GM18498 (cell line): ENCODE measurements at regions not wholly inside any gene's neighbourhood (a gene's known extent, or its start where the extent isn't known, plus 50 kb on each side); places are given as distances from the start of the nearest gene placed in this dataset.

Experiments
- ATAC-seq: cut with Tn5 transposase; IDR thresholded peaks from one replicate; pipeline ENCODE4 v1.9.1; 2021; ENCODE audit warnings: mild to moderate bottlenecking, moderate library complexity; ENCODE audit not compliant: unreplicated experiment

- no peak for ATAC-seq
Measured at GRCh38 chr4:130559268-130559667, 1463.3 kb downstream of the C4orf33 start.

- no peak for ATAC-seq
Measured at GRCh38 chr4:130563185-130563888, 1467.4 kb downstream of the C4orf33 start.

GRCh38 chr4:130563889-130564418 lies 1468.0 kb downstream of the C4orf33 start:
- no peak for ATAC-seq

- no peak for ATAC-seq
Measured at GRCh38 chr4:130568746-130569145, 1472.8 kb downstream of the C4orf33 start.

- ATAC-seq, result no peak
Measured at GRCh38 chr4:130573742-130574141, 1477.8 kb downstream of the C4orf33 start.

- ATAC-seq, result no peak
Measured at GRCh38 chr4:130574215-130574614, 1478.3 kb downstream of the C4orf33 start.

- no peak for ATAC-seq
Measured at GRCh38 chr4:130576218-130576617, 1480.3 kb downstream of the C4orf33 start.

- ATAC-seq, result no peak
Measured at GRCh38 chr4:130591091-130591490, 1495.1 kb downstream of the C4orf33 start.

- ATAC-seq, result no peak
Measured at GRCh38 chr4:130600706-130601105, 1504.8 kb downstream of the C4orf33 start.

- ATAC-seq, result no peak
Measured at GRCh38 chr4:130603043-130603442, 1507.1 kb downstream of the C4orf33 start.

- ATAC-seq, result no peak
Measured at GRCh38 chr4:130608121-130608520, 1512.2 kb downstream of the C4orf33 start.

- ATAC-seq, result no peak
Measured at GRCh38 chr4:130628531-130628930, 1532.6 kb downstream of the C4orf33 start.

- no peak for ATAC-seq
Measured at GRCh38 chr4:130632731-130633604, 1537.0 kb downstream of the C4orf33 start.

- ATAC-seq, result no peak
Measured at GRCh38 chr4:130636486-130636885, 1540.5 kb downstream of the C4orf33 start.

- ATAC-seq, result no peak
Measured at GRCh38 chr4:130640592-130640991, 1544.6 kb downstream of the C4orf33 start.

- ATAC-seq, result no peak
Measured at GRCh38 chr4:130646886-130647285, 1550.9 kb downstream of the C4orf33 start.

- no peak for ATAC-seq
Measured at GRCh38 chr4:130648570-130648969, 1552.6 kb downstream of the C4orf33 start.

GRCh38 chr4:130653842-130654241 lies 1557.9 kb downstream of the C4orf33 start:
- no peak for ATAC-seq

GRCh38 chr4:130659320-130659719 lies 1563.4 kb downstream of the C4orf33 start:
- ATAC-seq, result no peak

GRCh38 chr4:130668859-130669258 lies 1572.9 kb downstream of the C4orf33 start:
- ATAC-seq, result no peak

- no peak for ATAC-seq
Measured at GRCh38 chr4:130675266-130675665, 1579.3 kb downstream of the C4orf33 start.

GRCh38 chr4:130689181-130689580 lies 1593.2 kb downstream of the C4orf33 start:
- no peak for ATAC-seq
